GM12878 (cell line): ENCODE measurements at regions not wholly inside any gene's neighbourhood (a gene's known extent, or its start where the extent isn't known, plus 50 kb on each side); places are given as distances from the start of the nearest gene placed in this dataset.

Experiments used
- ATAC-seq: fragments of 200-7000 bp; cut with Tn5 transposase; 3 replicates; pipeline ENCODE4 v1.9.1; 2020; ENCODE audit warnings: mild to moderate bottlenecking, moderate library complexity
- BruUV-seq: library from RNA; stranded (reverse); fragments of 400-500 nt; replicated peaks from 2 replicates; lab custom pipeline; 2021; lab: Mats Ljungman, UMichigan
- CTCF ChIA-PET: fragments of 300-600 bp; sonication (Branson Sonifier 250); formaldehyde crosslinking; extraction: SDS; loops from one replicate; lab custom pipeline; 2021; ENCODE audit warnings: inconsistent platforms; lab: Yijun Ruan, JAX
- POLR2A ChIA-PET: fragments of 350-600 bp; formaldehyde crosslinking; extraction: SDS; loops from one replicate; lab custom pipeline; 2021; ENCODE audit warnings: inconsistent platforms; lab: Charles Lee
- RAD21 ChIA-PET: fragments of 300-600 bp; sonication (Branson Sonifier 250); formaldehyde crosslinking; loops from one replicate; lab custom pipeline; 2023; ENCODE audit warnings: antibody characterized with exemption; ENCODE audit not compliant: unreplicated experiment; lab: Charles Lee
- SMC1A ChIA-PET: fragments of 300-600 bp; sonication (Branson Sonifier 250); formaldehyde crosslinking; loops from one replicate; lab custom pipeline; 2023; ENCODE audit not compliant: unreplicated experiment, uncharacterized antibody; lab: Charles Lee
- DNase-seq: peaks from one replicate; pipeline ENCODE4 v3.0.0-alpha.2; 2011; ENCODE audit warnings: low read depth, low spot score
- FAIRE-seq: peaks from 3 replicates; lab custom pipeline; 2011; peaks lifted over from hg19 to GRCh38; lab: Jason Lieb, UNC
- H2AFZ ChIP-seq: 2 replicates; pipeline ENCODE4 v1.6.0; 2011; ENCODE audit warnings: low read depth, low read length, control low read depth; ENCODE audit not compliant: control insufficient read depth
- H3K27ac ChIP-seq: 2 replicates; pipeline ENCODE4 v1.5.1; 2011; ENCODE audit warnings: control low read depth; ENCODE audit not compliant: control insufficient read depth, insufficient read depth
- H3K27me3 ChIP-seq, 2 experiments: replicated peaks in 1 of 2; 2 replicates each; pipeline versions ENCODE4 v1.6.0 to v1.6.1; 2011; ENCODE audit warnings: low read length in 1 of 2; ENCODE audit not compliant: control insufficient read depth in 2 of 2, insufficient read depth in 2 of 2
- H3K36me3 ChIP-seq, 2 experiments: 2 replicates each; pipeline ENCODE4 v1.5.1; 2011; ENCODE audit warnings: low read length in 1 of 2; ENCODE audit not compliant: control insufficient read depth in 2 of 2, insufficient read depth in 2 of 2
- H3K4me1 ChIP-seq: 2 replicates; pipeline ENCODE4 v1.6.1; 2011; ENCODE audit warnings: mild to moderate bottlenecking, low read length, moderate library complexity, mixed read lengths; ENCODE audit not compliant: control insufficient read depth, insufficient read depth
- H3K4me2 ChIP-seq: 2 replicates; pipeline ENCODE4 v1.6.0; 2011; ENCODE audit warnings: control low read depth; ENCODE audit not compliant: control insufficient read depth, insufficient read depth
- H3K4me3 ChIP-seq: fragments of 200-600 bp; sonication (generic); 2 replicates; pipeline ENCODE4 v1.5.1; 2016
- H3K79me2 ChIP-seq: 2 replicates; pipeline ENCODE4 v1.6.0; 2011; ENCODE audit warnings: low read length; ENCODE audit not compliant: control insufficient read depth, insufficient read depth
- H3K9ac ChIP-seq: 2 replicates; pipeline ENCODE4 v1.8.0; 2011; ENCODE audit warnings: low read length, control low read depth, mixed read lengths; ENCODE audit not compliant: control insufficient read depth, insufficient read depth
- H3K9me3 ChIP-seq: replicated peaks from 3 replicates; pipeline ENCODE4 v1.5.1; 2011; ENCODE audit warnings: mild to moderate bottlenecking, low read length; ENCODE audit not compliant: control insufficient read depth, insufficient read depth
- H4K20me1 ChIP-seq: 2 replicates; pipeline ENCODE4 v1.6.0; 2011; ENCODE audit not compliant: control insufficient read depth, insufficient read depth
- BHLHE40 ChIP-seq, 2 experiments: fragments of 450-650 bp in 1 of 2; IDR thresholded peaks; 2 replicates each; pipeline ENCODE4 v1.6.1; 2011 to 2017; ENCODE audit warnings: low read depth in 2 of 2, borderline replicate concordance in 1 of 2, improper control_type of control experiment in 1 of 2, low read length in 1 of 2, mild to moderate bottlenecking in 1 of 2
- CHD1 ChIP-seq: IDR thresholded peaks from 2 replicates; pipeline ENCODE4 v1.6.1; 2012; ENCODE audit warnings: low read depth, low read length, improper control_type of control experiment
- POLR2AphosphoS5 ChIP-seq: IDR thresholded peaks from 2 replicates; pipeline ENCODE4 v1.6.1; 2011; ENCODE audit warnings: mild to moderate bottlenecking, low read length, inconsistent platforms
- SRF ChIP-seq, 2 experiments: IDR thresholded peaks; 2 replicates each; pipeline ENCODE4 v1.6.1; 2011; ENCODE audit warnings: low read depth in 2 of 2, low read length in 2 of 2, mild to moderate bottlenecking in 1 of 2, moderate library complexity in 1 of 2
- TCF7 ChIP-seq: IDR thresholded peaks from 2 replicates; pipeline ENCODE4 v1.6.1; 2014; ENCODE audit warnings: antibody characterized with exemption, borderline replicate concordance
- ZSCAN29 ChIP-seq: fragments of 450-650 bp; IDR thresholded peaks from 2 replicates; pipeline ENCODE4 v1.6.1; 2017; ENCODE audit warnings: mild to moderate bottlenecking, moderate library complexity
- WGBS: methylation state at CpG from one replicate; pipeline ENCODE4 v1.1.6; 2016; ENCODE audit warnings: low lambda C conversion rate; ENCODE audit not compliant: insufficient replicate concordance, insufficient coverage; ENCODE audit errors: missing lambda C conversion rate; 5-methylcytosine and 5-hydroxymethylcytosine counted together
- in situ Hi-C: fragments of 300-500 bp; cut with MboI; formaldehyde crosslinking; loops from 9 replicates; pipeline ENCODE4 v1.14.3; 2018; ENCODE audit warnings: mixed read lengths
- intact Hi-C: fragments of 100-400 bp; cut with micrococcal nuclease; formaldehyde crosslinking; loops from one replicate; pipeline ENCODE4 v1.14.2; 2022; ENCODE audit not compliant: unreplicated experiment
- TF ChIP-seq, protein P1 (sequence below), 3 experiments: IDR thresholded peaks in 2 of 3; conservative IDR thresholded peaks in 1 of 3; 2 replicates each; pipeline ENCODE4 v1.5.1; 2011; ENCODE audit warnings: low read depth in 3 of 3, low read length in 3 of 3, mild to moderate bottlenecking in 3 of 3, control low read depth in 2 of 3, moderate library complexity in 2 of 3, inconsistent platforms in 1 of 3, mixed read lengths in 1 of 3; ENCODE audit not compliant: control insufficient read depth in 2 of 3, insufficient read depth in 1 of 3; ENCODE audit errors: extremely low read depth in 1 of 3

DNA sequence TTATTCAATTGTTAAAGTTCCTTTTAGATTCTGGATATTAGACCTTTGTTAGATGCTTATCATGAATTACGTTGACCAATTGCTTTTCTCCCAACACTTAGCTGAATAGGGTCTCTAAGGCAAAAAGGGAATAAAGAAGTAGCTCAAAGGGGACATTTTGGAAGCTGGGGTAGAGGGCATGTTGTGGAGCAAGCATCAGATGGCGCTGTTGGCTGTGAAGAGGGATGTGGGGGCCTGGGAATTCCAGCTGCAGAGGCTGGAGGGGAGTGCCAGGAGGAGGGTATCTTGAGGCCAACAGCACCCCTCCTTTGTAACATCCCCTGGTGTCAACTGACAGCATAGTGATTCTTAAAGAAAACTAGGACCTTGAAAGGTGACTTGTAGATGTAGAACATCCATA, 198.2 kb downstream of the ADCYAP1 start:
- no TSS peak for BruUV-seq
- no peaks in the 10 kb centered on the region for H3K9me3 ChIP-seq
- no peak overlapping the region for H3K27ac ChIP-seq
- ChIA-PET POLR2A (no interaction called here), SMC1A (no interaction called here), RAD21 (no interaction called here), CTCF (no interaction called here)
- H3K36me3 ChIP-seq = no peaks in the 10 kb centered on the region
- no peak overlapping the region for H3K9ac ChIP-seq
- no peak for DNase-seq
- no peak overlapping the region for H3K4me2 ChIP-seq
- H3K79me2 ChIP-seq = no peaks in the 10 kb centered on the region
- no peaks in the 10 kb centered on the region for H3K27me3 ChIP-seq
- H3K4me1 ChIP-seq = no peaks in the 10 kb centered on the region
- TF ChIP-seq POLR2AphosphoS5 (no peak), CHD1 (no peak), ZSCAN29 (no peak), SRF (IDR thresholded peaks at IDR 0.05; ENCODE audit: low read depth in 2 of 2, low read length in 2 of 2) (no peak), TCF7 (no peak)
- TF ChIP-seq, protein P1, sequence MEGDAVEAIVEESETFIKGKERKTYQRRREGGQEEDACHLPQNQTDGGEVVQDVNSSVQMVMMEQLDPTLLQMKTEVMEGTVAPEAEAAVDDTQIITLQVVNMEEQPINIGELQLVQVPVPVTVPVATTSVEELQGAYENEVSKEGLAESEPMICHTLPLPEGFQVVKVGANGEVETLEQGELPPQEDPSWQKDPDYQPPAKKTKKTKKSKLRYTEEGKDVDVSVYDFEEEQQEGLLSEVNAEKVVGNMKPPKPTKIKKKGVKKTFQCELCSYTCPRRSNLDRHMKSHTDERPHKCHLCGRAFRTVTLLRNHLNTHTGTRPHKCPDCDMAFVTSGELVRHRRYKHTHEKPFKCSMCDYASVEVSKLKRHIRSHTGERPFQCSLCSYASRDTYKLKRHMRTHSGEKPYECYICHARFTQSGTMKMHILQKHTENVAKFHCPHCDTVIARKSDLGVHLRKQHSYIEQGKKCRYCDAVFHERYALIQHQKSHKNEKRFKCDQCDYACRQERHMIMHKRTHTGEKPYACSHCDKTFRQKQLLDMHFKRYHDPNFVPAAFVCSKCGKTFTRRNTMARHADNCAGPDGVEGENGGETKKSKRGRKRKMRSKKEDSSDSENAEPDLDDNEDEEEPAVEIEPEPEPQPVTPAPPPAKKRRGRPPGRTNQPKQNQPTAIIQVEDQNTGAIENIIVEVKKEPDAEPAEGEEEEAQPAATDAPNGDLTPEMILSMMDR (IDR thresholded peaks at IDR 0.05 in 2 of 3, conservative IDR thresholded peaks at IDR 0.05 in 1 of 3; ENCODE audit: control insufficient read depth in 2 of 3, extremely low read depth in 1 of 3, insufficient read depth in 1 of 3, low read depth in 3 of 3, low read length in 3 of 3) = no peak
- ATAC-seq = no peak
- no peak for FAIRE-seq
- no peaks in the 10 kb centered on the region for H4K20me1 ChIP-seq
- H3K4me3 ChIP-seq = no peak overlapping the region
- H2AFZ ChIP-seq = no peak overlapping the region
- in situ Hi-C loops (no loop called here), intact Hi-C loops (no loop called here)
- 10% methylated on average over 2 of the region's 2 CpGs for WGBS

DNA sequence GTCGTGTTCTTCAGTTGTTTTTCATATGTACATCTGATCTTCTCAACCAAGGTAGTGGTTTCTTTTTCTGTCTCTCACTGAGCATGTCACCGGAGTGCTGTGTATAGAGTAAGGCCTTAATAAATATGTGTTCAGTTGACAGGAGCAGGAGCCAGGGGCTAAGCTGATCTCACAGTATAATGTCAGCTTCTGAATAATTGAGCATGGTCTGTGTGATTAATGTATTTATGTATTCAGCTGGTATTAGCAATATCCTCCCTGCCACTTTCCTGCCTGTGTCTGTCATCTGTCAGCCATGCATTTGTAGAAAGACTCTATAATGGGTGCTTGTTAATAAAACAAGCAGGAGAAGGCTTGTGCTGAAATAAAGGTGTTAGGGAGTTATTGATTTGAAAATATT, 198.9 kb downstream of the ADCYAP1 start:
- Histone ChIP-seq H3K4me2 (no peak overlapping the region), H4K20me1 (no peaks in the 10 kb centered on the region), H3K4me3 (no peak overlapping the region), H3K9ac (no peak overlapping the region), H3K27me3 (no peaks in the 10 kb centered on the region), H3K9me3 (no peaks in the 10 kb centered on the region), H3K27ac (no peak overlapping the region), H2AFZ (no peak overlapping the region), H3K79me2 (no peaks in the 10 kb centered on the region), H3K36me3 (no peaks in the 10 kb centered on the region), H3K4me1 (no peaks in the 10 kb centered on the region)
- in situ Hi-C loops = no loop called here
- CTCF ChIA-PET = no interaction called here
- POLR2A ChIA-PET = no interaction called here
- WGBS = 24% methylated on average over 2 of the region's 2 CpGs
- DNase-seq (no peak), ATAC-seq (no peak), FAIRE-seq (no peak)
- SMC1A ChIA-PET = no interaction called here
- no TSS peak for BruUV-seq
- intact Hi-C loops = no loop called here
- RAD21 ChIA-PET = no interaction called here
- TF ChIP-seq BHLHE40 (IDR thresholded peaks at IDR 0.05; ENCODE audit: borderline replicate concordance in 1 of 2, low read depth in 2 of 2, low read length in 1 of 2) = no peak
